B cell (primary cell): ENCODE measurements at regions not wholly inside any gene's neighbourhood (a gene's known extent, or its start where the extent isn't known, plus 50 kb on each side); places are given as distances from the start of the nearest gene placed in this dataset.

Source experiments
- CTCF ChIP-seq: fragments of 200-600 bp; IDR thresholded peaks from one replicate; pipeline ENCODE4 v1.8.0; 2022; ENCODE audit warnings: antibody characterized with exemption, mild to moderate bottlenecking
- EZH2 ChIP-seq: IDR thresholded peaks from 2 replicates; pipeline ENCODE4 v1.6.1; 2012; ENCODE audit warnings: borderline replicate concordance, low read depth, mild to moderate bottlenecking, moderate library complexity, low read length; ENCODE audit not compliant: insufficient read depth, poor library complexity, severe bottlenecking

- no peak for TF ChIP-seq EZH2
- no peak for TF ChIP-seq CTCF
Measured at GRCh38 chr5:155914766-155915165, 412.2 kb upstream of the SGCD start.
